H9 (cell line): ENCODE measurements at regions not wholly inside any gene's neighbourhood (a gene's known extent, or its start where the extent isn't known, plus 50 kb on each side); places are given as distances from the start of the nearest gene placed in this dataset.

Experiments
- DNase-seq: peaks from one replicate; pipeline ENCODE4 v3.0.0-alpha.2; 2017
- H2AFZ ChIP-seq: one replicate; pipeline ENCODE4 v1.6.1; 2013; ENCODE audit warnings: mild to moderate bottlenecking, low read length, control low read depth, moderate library complexity
- H2AK5ac ChIP-seq: 2 replicates; pipeline ENCODE4 v1.6.1; 2013; ENCODE audit warnings: low read length, control low read depth, mixed read lengths; ENCODE audit not compliant: insufficient read length
- H2BK120ac ChIP-seq: one replicate; pipeline ENCODE4 v1.6.1; 2013; ENCODE audit warnings: low read depth, mild to moderate bottlenecking, low read length, control low read depth, inconsistent platforms; ENCODE audit not compliant: poor library complexity, severe bottlenecking
- H2BK12ac ChIP-seq: 2 replicates; pipeline ENCODE4 v1.6.1; 2013; ENCODE audit warnings: low read length, control low read depth, mixed read lengths, low read depth; ENCODE audit not compliant: insufficient read length
- H2BK15ac ChIP-seq: 2 replicates; pipeline ENCODE4 v1.6.1; 2013; ENCODE audit warnings: low read depth, low read length, control low read depth
- H2BK20ac ChIP-seq: one replicate; pipeline ENCODE4 v1.6.1; 2013; ENCODE audit warnings: low read depth, mild to moderate bottlenecking, low read length, control low read depth, inconsistent platforms; ENCODE audit not compliant: poor library complexity, severe bottlenecking
- H2BK5ac ChIP-seq: 2 replicates; pipeline ENCODE4 v1.6.1; 2013; ENCODE audit warnings: low read length, control low read depth, mixed read lengths; ENCODE audit not compliant: insufficient read length
- H3K14ac ChIP-seq: 2 replicates; pipeline ENCODE4 v1.6.1; 2013; ENCODE audit warnings: low read length, control low read depth; ENCODE audit not compliant: insufficient read depth
- H3K18ac ChIP-seq: 2 replicates; pipeline ENCODE4 v1.6.1; 2013; ENCODE audit warnings: low read depth, mild to moderate bottlenecking, mixed read lengths, low read length, control low read depth; ENCODE audit not compliant: insufficient read length
- H3K23ac ChIP-seq: 2 replicates; pipeline ENCODE4 v1.6.1; 2013; ENCODE audit warnings: low read length, control low read depth, mixed read lengths, low read depth; ENCODE audit not compliant: insufficient read length
- H3K23me2 ChIP-seq: 2 replicates; pipeline ENCODE4 v1.6.1; 2013; ENCODE audit warnings: low read depth, mild to moderate bottlenecking, mixed read lengths, low read length, control low read depth; ENCODE audit not compliant: insufficient read length, poor library complexity, severe bottlenecking
- H3K27ac ChIP-seq: 2 replicates; pipeline ENCODE4 v1.5.1; 2013; ENCODE audit warnings: low read length, control low read depth, mixed read lengths, low read depth; ENCODE audit not compliant: insufficient read length
- H3K27me3 ChIP-seq: 2 replicates; pipeline ENCODE4 v1.6.1; 2013; ENCODE audit warnings: low read length, control low read depth, inconsistent platforms; ENCODE audit not compliant: insufficient read depth
- H3K4ac ChIP-seq: 2 replicates; pipeline ENCODE4 v1.6.1; 2013; ENCODE audit warnings: low read depth, mild to moderate bottlenecking, control low read depth, inconsistent platforms, low read length, moderate library complexity
- H3K4me1 ChIP-seq: 2 replicates; pipeline ENCODE4 v1.6.1; 2013; ENCODE audit warnings: low read length, control low read depth, inconsistent platforms; ENCODE audit not compliant: insufficient read depth
- H3K4me2 ChIP-seq: 2 replicates; pipeline ENCODE4 v1.6.1; 2013; ENCODE audit warnings: low read length, control low read depth, mixed read lengths; ENCODE audit not compliant: insufficient read length, insufficient read depth
- H3K56ac ChIP-seq: 2 replicates; pipeline ENCODE4 v1.6.1; 2013; ENCODE audit warnings: low read depth, mild to moderate bottlenecking, mixed read lengths, low read length, control low read depth; ENCODE audit not compliant: insufficient read length
- H3K79me1 ChIP-seq: 2 replicates; pipeline ENCODE4 v1.6.1; 2013; ENCODE audit warnings: low read depth, mild to moderate bottlenecking, moderate library complexity, low read length, control low read depth, inconsistent platforms; ENCODE audit not compliant: insufficient read depth, poor library complexity, severe bottlenecking
- H3K79me2 ChIP-seq: 2 replicates; pipeline ENCODE4 v1.6.1; 2013; ENCODE audit warnings: low read length, control low read depth, inconsistent platforms; ENCODE audit not compliant: insufficient read depth
- H3K9ac ChIP-seq: 2 replicates; pipeline ENCODE4 v1.6.1; 2013; ENCODE audit warnings: low read length, control low read depth, mixed read lengths; ENCODE audit not compliant: insufficient read length; ENCODE audit errors: extremely low read depth
- H3K9me3 ChIP-seq: one replicate; pipeline ENCODE4 v1.6.1; 2013; ENCODE audit warnings: low read depth, low read length, inconsistent platforms; ENCODE audit not compliant: control insufficient read depth
- H3T11ph ChIP-seq: one replicate; pipeline ENCODE4 v1.6.1; 2013; ENCODE audit warnings: mild to moderate bottlenecking, low read length, control low read depth, inconsistent platforms
- H4K20me1 ChIP-seq: one replicate; pipeline ENCODE4 v1.6.1; 2013; ENCODE audit not compliant: control insufficient read depth, insufficient read length, insufficient read depth
- H4K5ac ChIP-seq: 2 replicates; pipeline ENCODE4 v1.6.1; 2013; ENCODE audit warnings: low read depth, mild to moderate bottlenecking, mixed read lengths, low read length, control low read depth; ENCODE audit not compliant: insufficient read length
- H4K8ac ChIP-seq: replicated peaks from 2 replicates; pipeline ENCODE4 v1.6.1; 2013; ENCODE audit warnings: low read length, control low read depth, mixed read lengths, low read depth; ENCODE audit not compliant: insufficient read length
- H4K91ac ChIP-seq: 2 replicates; pipeline ENCODE4 v1.6.1; 2013; ENCODE audit warnings: low read depth, mild to moderate bottlenecking, moderate library complexity, mixed read lengths, low read length, control low read depth; ENCODE audit not compliant: insufficient read length
- H3K27ac Mint-ChIP-seq, 3 experiments: 2 replicates in 2 of 3; 3 replicates in 1 of 3; pipeline ENCODE4 v1.8.0; 2020 to 2021; ENCODE audit warnings: mixed read lengths in 3 of 3, mild to moderate bottlenecking in 1 of 3, moderate library complexity in 1 of 3
- H3K27me3 Mint-ChIP-seq: 2 replicates; pipeline ENCODE4 v1.8.0; 2021; ENCODE audit warnings: low read depth, mild to moderate bottlenecking, moderate library complexity, mixed read lengths
- H3K36me3 Mint-ChIP-seq, 3 experiments: 2 replicates in 2 of 3; 3 replicates in 1 of 3; pipeline ENCODE4 v1.8.0; 2020 to 2021; ENCODE audit warnings: low read depth in 3 of 3, mixed read lengths in 3 of 3; ENCODE audit not compliant: insufficient read depth in 1 of 3
- H3K4me1 Mint-ChIP-seq, 2 experiments: 2 replicates each; pipeline ENCODE4 v1.8.0; 2020; ENCODE audit warnings: mixed read lengths in 2 of 2
- H3K4me3 Mint-ChIP-seq, 2 experiments: 2 replicates in 1 of 2; 3 replicates in 1 of 2; pipeline ENCODE4 v1.8.0; 2020 to 2021; ENCODE audit warnings: mild to moderate bottlenecking in 2 of 2, mixed read lengths in 2 of 2, moderate library complexity in 1 of 2
- H3K9me3 Mint-ChIP-seq, 2 experiments: 2 replicates in 1 of 2; 3 replicates in 1 of 2; pipeline ENCODE4 v1.8.0; 2020; ENCODE audit warnings: mild to moderate bottlenecking in 2 of 2, mixed read lengths in 2 of 2, moderate library complexity in 1 of 2
- WGBS: extraction: QIAGEN DNeasy Blood & Tissue Kit; methylation state at CpG from one replicate; pipeline ENCODE4 v1.1.7; 2013; ENCODE audit warnings: missing lambda C conversion rate, low lambda C conversion rate, mixed read lengths; ENCODE audit not compliant: insufficient read length; ENCODE audit errors: extremely low coverage; 5-methylcytosine and 5-hydroxymethylcytosine counted together
- TF ChIP-seq, protein P1 (sequence below): fragments of 200-600 bp; sonication (generic); conservative IDR thresholded peaks from 3 replicates; pipeline ENCODE4 v1.8.0; 2021; ENCODE audit warnings: antibody characterized with exemption, mild to moderate bottlenecking

DNA sequence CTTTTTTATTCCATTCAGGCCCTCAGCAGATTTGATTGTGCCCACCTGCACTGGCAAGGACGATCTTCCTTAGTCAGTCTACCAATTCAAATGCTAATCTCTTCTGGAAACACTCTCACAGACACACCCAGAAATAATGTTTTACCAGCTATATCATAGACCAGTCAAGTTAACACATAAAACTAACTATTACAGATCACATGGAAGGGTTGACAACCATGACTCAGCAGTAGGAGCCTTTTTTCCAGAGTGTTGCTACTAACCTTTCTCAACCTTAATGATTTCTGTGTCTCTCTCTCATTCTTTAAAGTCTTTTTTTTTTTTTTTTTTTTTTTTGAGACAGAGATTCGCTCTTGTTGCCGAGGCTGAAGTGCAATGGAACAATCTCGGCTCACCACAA lies 68.7 kb upstream of the KCNK12 start:
- Histone ChIP-seq H3K9ac (no peak overlapping the region), H3K14ac (no peak overlapping the region), H4K5ac (no peak overlapping the region), H3K4me1 (peaks cover 11% of the 10 kb centered on the region; the same call in 1 of the 2 replicates), H3K4me2 (no peak overlapping the region), H3K27me3 (no peaks in the 10 kb centered on the region), H3K79me1 (no peaks in the 10 kb centered on the region), H3K27ac (no peak overlapping the region), H3K56ac (no peak overlapping the region), H3K23me2 (no peaks in the 10 kb centered on the region), H2AFZ (no peak overlapping the region), H3K18ac (no peak overlapping the region), H3K4ac (no peak overlapping the region), H4K91ac (no peak overlapping the region), H3T11ph (no peak overlapping the region), H4K20me1 (no peaks in the 10 kb centered on the region), H3K9me3 (no peaks in the 10 kb centered on the region), H2AK5ac (no peak overlapping the region), H2BK120ac (no peak overlapping the region), H2BK12ac (no peak overlapping the region), H2BK15ac (no peak overlapping the region), H2BK5ac (no peak overlapping the region), H2BK20ac (no peak overlapping the region), H3K23ac (no peak overlapping the region), H3K79me2 (no peaks in the 10 kb centered on the region), H4K8ac (no peak overlapping the region)
- Mint-ChIP-seq H3K27ac (no peak overlapping the region; a peak in 1 of 7 replicates), H3K9me3 (peaks cover 6 to 7% of the 10 kb centered on the region in 2 experiments; a peak in 4 of 5 replicates), H3K4me3 (no peak overlapping the region), H3K27me3 (no peaks in the 10 kb centered on the region), H3K4me1 (peaks cover 48 to 49% of the 10 kb centered on the region in 2 experiments), H3K36me3 (peaks cover 3 to 8% (median 6%) of the 10 kb centered on the region in 3 experiments; a peak in 5 of 7 replicates)
- TF ChIP-seq, protein P1, sequence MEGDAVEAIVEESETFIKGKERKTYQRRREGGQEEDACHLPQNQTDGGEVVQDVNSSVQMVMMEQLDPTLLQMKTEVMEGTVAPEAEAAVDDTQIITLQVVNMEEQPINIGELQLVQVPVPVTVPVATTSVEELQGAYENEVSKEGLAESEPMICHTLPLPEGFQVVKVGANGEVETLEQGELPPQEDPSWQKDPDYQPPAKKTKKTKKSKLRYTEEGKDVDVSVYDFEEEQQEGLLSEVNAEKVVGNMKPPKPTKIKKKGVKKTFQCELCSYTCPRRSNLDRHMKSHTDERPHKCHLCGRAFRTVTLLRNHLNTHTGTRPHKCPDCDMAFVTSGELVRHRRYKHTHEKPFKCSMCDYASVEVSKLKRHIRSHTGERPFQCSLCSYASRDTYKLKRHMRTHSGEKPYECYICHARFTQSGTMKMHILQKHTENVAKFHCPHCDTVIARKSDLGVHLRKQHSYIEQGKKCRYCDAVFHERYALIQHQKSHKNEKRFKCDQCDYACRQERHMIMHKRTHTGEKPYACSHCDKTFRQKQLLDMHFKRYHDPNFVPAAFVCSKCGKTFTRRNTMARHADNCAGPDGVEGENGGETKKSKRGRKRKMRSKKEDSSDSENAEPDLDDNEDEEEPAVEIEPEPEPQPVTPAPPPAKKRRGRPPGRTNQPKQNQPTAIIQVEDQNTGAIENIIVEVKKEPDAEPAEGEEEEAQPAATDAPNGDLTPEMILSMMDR = no peak
- WGBS = no CpG with 5 or more reads among the region's 4 CpGs
- DNase-seq = no peak
